ENCODE measurements at regions not wholly inside any gene's neighbourhood (a gene's known extent, or its start where the extent isn't known, plus 50 kb on each side); places are given as distances from the start of the nearest gene placed in this dataset.

DNA sequence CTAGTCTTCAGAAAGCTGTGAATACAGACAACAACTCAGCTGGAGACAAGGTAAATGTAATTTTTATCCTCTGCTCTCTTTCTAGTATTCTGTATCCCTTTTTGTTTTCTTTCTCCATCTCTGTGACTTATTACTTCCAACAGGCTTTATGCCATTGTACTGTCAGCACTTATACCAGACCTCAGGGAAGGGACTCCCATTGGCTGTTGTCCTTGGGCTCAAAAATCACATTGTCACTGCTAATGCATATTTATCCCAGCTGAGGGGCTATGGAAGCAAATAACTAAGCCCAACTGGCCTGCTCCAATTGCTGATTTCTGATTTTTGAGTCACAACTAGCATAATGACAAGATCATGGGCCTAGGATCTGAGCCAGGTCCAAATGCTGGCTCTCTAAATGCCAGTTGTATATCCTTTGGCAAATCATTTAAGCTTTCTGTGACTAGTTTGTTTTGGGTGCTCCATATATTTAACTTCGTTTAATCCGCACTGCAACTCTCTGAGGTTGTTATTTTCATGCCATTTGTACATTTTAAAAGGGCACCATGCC lies 395.1 kb upstream of the GNPDA2 start:
- Histone ChIP-seq H3K27ac (no peak overlapping the region), H3K27me3 (no peaks in the 10 kb centered on the region), H3K4me1 (no peaks in the 10 kb centered on the region), H3K9me3 (no peaks in the 10 kb centered on the region), H3K36me3 (no peaks in the 10 kb centered on the region), H3K4me3 (no peak overlapping the region)
- ATAC-seq (no peak), DNase-seq (no peak), FAIRE-seq (no peak)
- intact Hi-C loops (cut with DNase I) = no loop called here
- TF ChIP-seq, protein P1, sequence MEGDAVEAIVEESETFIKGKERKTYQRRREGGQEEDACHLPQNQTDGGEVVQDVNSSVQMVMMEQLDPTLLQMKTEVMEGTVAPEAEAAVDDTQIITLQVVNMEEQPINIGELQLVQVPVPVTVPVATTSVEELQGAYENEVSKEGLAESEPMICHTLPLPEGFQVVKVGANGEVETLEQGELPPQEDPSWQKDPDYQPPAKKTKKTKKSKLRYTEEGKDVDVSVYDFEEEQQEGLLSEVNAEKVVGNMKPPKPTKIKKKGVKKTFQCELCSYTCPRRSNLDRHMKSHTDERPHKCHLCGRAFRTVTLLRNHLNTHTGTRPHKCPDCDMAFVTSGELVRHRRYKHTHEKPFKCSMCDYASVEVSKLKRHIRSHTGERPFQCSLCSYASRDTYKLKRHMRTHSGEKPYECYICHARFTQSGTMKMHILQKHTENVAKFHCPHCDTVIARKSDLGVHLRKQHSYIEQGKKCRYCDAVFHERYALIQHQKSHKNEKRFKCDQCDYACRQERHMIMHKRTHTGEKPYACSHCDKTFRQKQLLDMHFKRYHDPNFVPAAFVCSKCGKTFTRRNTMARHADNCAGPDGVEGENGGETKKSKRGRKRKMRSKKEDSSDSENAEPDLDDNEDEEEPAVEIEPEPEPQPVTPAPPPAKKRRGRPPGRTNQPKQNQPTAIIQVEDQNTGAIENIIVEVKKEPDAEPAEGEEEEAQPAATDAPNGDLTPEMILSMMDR (IDR thresholded peaks at IDR 0.05) = no peak
- 56 to 61% methylated on average over 2 of the region's 2 CpGs for WGBS, 2 donors

DNA sequence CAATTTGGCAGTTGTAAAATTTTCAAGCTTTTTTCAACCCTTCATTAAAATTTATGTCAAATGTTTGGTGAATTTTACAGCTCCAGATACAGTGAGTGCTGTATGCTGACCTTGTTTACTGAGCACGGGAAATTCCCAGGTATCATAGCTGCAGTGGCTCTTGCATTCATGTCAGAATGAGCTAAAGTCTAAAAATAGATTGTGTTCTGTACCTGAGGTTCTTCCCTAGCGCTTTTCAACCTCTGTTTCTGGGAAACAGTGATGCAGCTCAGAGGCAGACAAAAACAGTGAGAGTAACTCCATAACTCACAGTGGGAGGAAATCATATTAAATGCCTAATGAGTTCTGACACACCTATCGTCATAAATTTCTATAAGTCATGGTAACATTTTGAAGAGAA lies 393.8 kb upstream of the GNPDA2 start:
- ATAC-seq (peak; percentile 43 to 95 (median 94)), DNase-seq (peak in 1 of 6 donors; percentile 20), FAIRE-seq (no peak)
- Histone ChIP-seq H3K9me3 (no peaks in the 10 kb centered on the region), H3K27me3 (no peaks in the 10 kb centered on the region), H3K27ac (peak overlapping the region in 1 of 4 donors; percentile 35), H3K4me3 (no peak overlapping the region), H3K4me1 (no peaks in the 10 kb centered on the region), H3K36me3 (no peaks in the 10 kb centered on the region)
- TF ChIP-seq, protein P1 (IDR thresholded peaks at IDR 0.05) = no peak
- WGBS, 2 donors = 32 to 42% methylated on average over 3 of the region's 3 CpGs
- intact Hi-C loops (cut with DNase I) = no loop called here

- no peak for FAIRE-seq
- Histone ChIP-seq H3K4me3 (no peak overlapping the region), H3K4me1 (no peaks in the 10 kb centered on the region), H3K9me3 (no peaks in the 10 kb centered on the region), H3K27ac (peak overlapping the region in 1 of 4 donors; percentile 35), H3K36me3 (no peaks in the 10 kb centered on the region), H3K27me3 (no peaks in the 10 kb centered on the region)
- TF ChIP-seq, protein P1 (IDR thresholded peaks at IDR 0.05) = no peak
- DNase-seq = no peak
- WGBS, 2 donors = 39 to 57% methylated on average over 1 of the region's 1 CpG
- intact Hi-C loops (cut with DNase I) = no loop called here
- ATAC-seq = peak in 2 of 4 donors; percentile 21 to 50
These were observed 393.0 kb upstream of the GNPDA2 start for GRCh38 chr4:45119376-45119775.

- H3K27me3 ChIP-seq = no peaks in the 10 kb centered on the region
- DNase-seq = no peak
- intact Hi-C loops (cut with DNase I) = no loop called here
- no peak for ATAC-seq
- no peaks in the 10 kb centered on the region for H3K36me3 ChIP-seq
- no peak overlapping the region for H3K4me3 ChIP-seq
- no peak for FAIRE-seq
- H3K27ac ChIP-seq = no peak overlapping the region
- H3K4me1 ChIP-seq = no peaks in the 10 kb centered on the region
- H3K9me3 ChIP-seq = no peaks in the 10 kb centered on the region
- TF ChIP-seq, protein P1 (IDR thresholded peaks at IDR 0.05) = no peak
These were observed 376.4 kb upstream of the GNPDA2 start for GRCh38 chr4:45102716-45103115.

DNA sequence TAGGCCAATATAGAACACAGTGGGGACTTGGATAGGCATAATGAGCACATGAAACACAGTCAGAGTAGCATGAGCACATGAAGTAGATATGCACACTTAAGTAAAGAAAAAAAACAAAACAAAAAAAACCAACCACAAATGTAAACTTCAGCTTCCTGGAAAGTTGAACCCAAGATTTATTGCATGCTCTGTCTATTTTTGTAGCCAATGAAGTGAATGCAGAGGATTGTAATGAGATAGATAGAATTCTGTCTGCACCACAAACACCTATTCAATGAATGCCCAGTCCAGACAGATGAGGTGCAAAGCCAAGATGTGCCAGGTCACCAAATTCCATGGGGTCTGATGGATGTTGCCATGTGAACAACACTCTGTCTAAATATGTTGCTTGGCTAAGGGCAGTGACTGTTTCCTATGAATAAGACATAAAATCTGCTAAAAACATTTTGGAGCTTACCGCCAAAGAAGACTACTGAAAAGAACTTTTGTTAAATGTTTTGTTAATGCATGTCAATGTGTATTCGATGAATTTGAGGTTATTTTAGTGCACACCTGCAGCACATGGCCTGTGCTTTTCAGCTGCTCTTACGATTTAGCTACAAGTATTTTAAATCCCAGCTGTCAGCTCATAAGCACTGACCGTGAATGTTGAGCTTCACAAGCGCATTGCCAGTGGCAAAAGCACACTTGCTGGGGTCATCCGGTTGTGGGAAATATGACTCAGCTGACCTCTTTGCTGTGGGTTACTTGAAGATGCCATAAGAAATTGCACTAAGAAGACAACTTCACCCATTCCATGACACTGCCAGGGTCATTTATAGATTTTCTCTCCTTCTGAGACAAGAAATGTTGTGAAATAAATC lies 374.8 kb upstream of the GNPDA2 start:
- ATAC-seq (peak in 1 of 4 donors; percentile 69), DNase-seq (no peak), FAIRE-seq (no peak)
- intact Hi-C loops (cut with DNase I) = no loop called here
- H3K36me3 ChIP-seq = no peaks in the 10 kb centered on the region
- H3K27ac ChIP-seq = no peak overlapping the region
- 62 to 63% methylated on average over 6 of the region's 6 CpGs for WGBS, 2 donors
- no peak overlapping the region for H3K4me3 ChIP-seq
- no peaks in the 10 kb centered on the region for H3K9me3 ChIP-seq
- no peaks in the 10 kb centered on the region for H3K27me3 ChIP-seq
- TF ChIP-seq, protein P1 (IDR thresholded peaks at IDR 0.05) = no peak
- no peaks in the 10 kb centered on the region for H3K4me1 ChIP-seq

Measured in pancreas (tissue), 10 donors.